ENCODE measurements at regions not wholly inside any gene's neighbourhood (a gene's known extent, or its start where the extent isn't known, plus 50 kb on each side); places are given as distances from the start of the nearest gene placed in this dataset.
"Not testable (repeated sequence)": the region's sequence is repeated elsewhere in the genome, so short reads cannot be mapped to it uniquely, and the experiment has no call there.

- not testable (repeated sequence) for DNase-seq; H3K56ac ChIP-seq (ENCODE audit: insufficient read length, low read depth, low read length); H4K20me1 ChIP-seq (ENCODE audit: control insufficient read depth, insufficient read depth, insufficient read length); H3K23me2 ChIP-seq (ENCODE audit: insufficient read length, low read depth, low read length, poor library complexity, severe bottlenecking); H3K27me3 ChIP-seq (ENCODE audit: insufficient read depth, low read length); H3K18ac ChIP-seq (ENCODE audit: insufficient read length, low read depth, low read length); H3K27ac ChIP-seq (ENCODE audit: insufficient read length, low read depth, low read length); H3K4me2 ChIP-seq (ENCODE audit: insufficient read depth, insufficient read length, low read length); H4K5ac ChIP-seq (ENCODE audit: insufficient read length, low read depth, low read length); H2AK5ac ChIP-seq (ENCODE audit: insufficient read length, low read length); H4K91ac ChIP-seq (ENCODE audit: insufficient read length, low read depth, low read length); H3K4ac ChIP-seq (ENCODE audit: low read depth, low read length); H2BK20ac ChIP-seq (ENCODE audit: low read depth, low read length, poor library complexity, severe bottlenecking); H2BK5ac ChIP-seq (ENCODE audit: insufficient read length, low read length); H3K27ac Mint-ChIP-seq; H3K4me3 Mint-ChIP-seq; H2BK120ac ChIP-seq (ENCODE audit: low read depth, low read length, poor library complexity, severe bottlenecking); H3K14ac ChIP-seq (ENCODE audit: insufficient read depth, low read length); H3K79me1 ChIP-seq (ENCODE audit: insufficient read depth, low read depth, low read length, poor library complexity, severe bottlenecking); H3K23ac ChIP-seq (ENCODE audit: insufficient read length, low read depth, low read length); H3K9me3 Mint-ChIP-seq; H4K8ac ChIP-seq (replicated peaks; ENCODE audit: insufficient read length, low read depth, low read length); H3K9ac ChIP-seq (ENCODE audit: extremely low read depth, insufficient read length, low read length); H2AFZ ChIP-seq (ENCODE audit: low read length); H3K9me3 ChIP-seq (ENCODE audit: control insufficient read depth, low read depth, low read length); H3K79me2 ChIP-seq (ENCODE audit: insufficient read depth, low read length); H2BK15ac ChIP-seq (ENCODE audit: low read depth, low read length); H3K36me3 Mint-ChIP-seq (ENCODE audit: insufficient read depth in 1 of 3, low read depth in 3 of 3); H3T11ph ChIP-seq (ENCODE audit: low read length); H3K4me1 ChIP-seq (ENCODE audit: insufficient read depth, low read length); H2BK12ac ChIP-seq (ENCODE audit: insufficient read length, low read depth, low read length); H3K27me3 Mint-ChIP-seq (ENCODE audit: low read depth)
- WGBS (ENCODE audit: extremely low coverage, insufficient read length, low lambda C conversion rate), result no CpG with 5 or more reads among the region's 3 CpGs
- peaks cover 16 to 22% of the 10 kb centered on the region in 2 experiments for H3K4me1 Mint-ChIP-seq
Observed at GRCh38 chr11:3444420-3444744, 65.4 kb upstream of the ZNF195 start.

- H3K27ac ChIP-seq (ENCODE audit: insufficient read length, low read depth, low read length); H2AFZ ChIP-seq (ENCODE audit: low read length); H3K79me2 ChIP-seq (ENCODE audit: insufficient read depth, low read length); H3K27ac Mint-ChIP-seq; H3K23me2 ChIP-seq (ENCODE audit: insufficient read length, low read depth, low read length, poor library complexity, severe bottlenecking); H2BK5ac ChIP-seq (ENCODE audit: insufficient read length, low read length); H2BK15ac ChIP-seq (ENCODE audit: low read depth, low read length); H3K9me3 Mint-ChIP-seq; H2AK5ac ChIP-seq (ENCODE audit: insufficient read length, low read length); H3K27me3 Mint-ChIP-seq (ENCODE audit: low read depth); H3K23ac ChIP-seq (ENCODE audit: insufficient read length, low read depth, low read length); H3K9ac ChIP-seq (ENCODE audit: extremely low read depth, insufficient read length, low read length); H2BK20ac ChIP-seq (ENCODE audit: low read depth, low read length, poor library complexity, severe bottlenecking); H3K79me1 ChIP-seq (ENCODE audit: insufficient read depth, low read depth, low read length, poor library complexity, severe bottlenecking); H3K27me3 ChIP-seq (ENCODE audit: insufficient read depth, low read length); DNase-seq; H3K4me1 ChIP-seq (ENCODE audit: insufficient read depth, low read length); H3K14ac ChIP-seq (ENCODE audit: insufficient read depth, low read length); H3K18ac ChIP-seq (ENCODE audit: insufficient read length, low read depth, low read length); H3T11ph ChIP-seq (ENCODE audit: low read length); H3K4me2 ChIP-seq (ENCODE audit: insufficient read depth, insufficient read length, low read length); H4K5ac ChIP-seq (ENCODE audit: insufficient read length, low read depth, low read length); H2BK120ac ChIP-seq (ENCODE audit: low read depth, low read length, poor library complexity, severe bottlenecking); H3K9me3 ChIP-seq (ENCODE audit: control insufficient read depth, low read depth, low read length); H3K56ac ChIP-seq (ENCODE audit: insufficient read length, low read depth, low read length); H4K91ac ChIP-seq (ENCODE audit: insufficient read length, low read depth, low read length); H4K8ac ChIP-seq (replicated peaks; ENCODE audit: insufficient read length, low read depth, low read length); H3K4ac ChIP-seq (ENCODE audit: low read depth, low read length); H4K20me1 ChIP-seq (ENCODE audit: control insufficient read depth, insufficient read depth, insufficient read length); H3K36me3 Mint-ChIP-seq (ENCODE audit: insufficient read depth in 1 of 3, low read depth in 3 of 3); H2BK12ac ChIP-seq (ENCODE audit: insufficient read length, low read depth, low read length): not testable (repeated sequence)
- peak overlapping the region in 1 of 2 experiments; percentile 56; a peak in 2 of 5 replicates for H3K4me3 Mint-ChIP-seq
- no CpG with 5 or more reads among the region's 16 CpGs for WGBS (ENCODE audit: extremely low coverage, insufficient read length, low lambda C conversion rate)
- H3K4me1 Mint-ChIP-seq, result peaks cover 16 to 22% of the 10 kb centered on the region in 2 experiments
Observed at GRCh38 chr11:3443700-3444419, 64.9 kb upstream of the ZNF195 start.

Measured in H9 (cell line).